Activated naive CD4-positive, alpha-beta T cell treated with anti-CD3 and anti-CD28 coated beads for 36 hours (primary cell): ENCODE measurements at regions not wholly inside any gene's neighbourhood (a gene's known extent, or its start where the extent isn't known, plus 50 kb on each side); places are given as distances from the start of the nearest gene placed in this dataset.
A peak's percentile ranks its signal among the peaks of the same experiment; 100 is the strongest.

Source experiments
- CTCF ChIA-PET: fragments of 350-600 bp; sonication (Branson Sonifier 250); formaldehyde crosslinking; loops from one replicate; lab custom pipeline; 2021; ENCODE audit warnings: antibody characterized with exemption; lab: Charles Lee
- DNase-seq: peaks from one replicate; pipeline ENCODE4 v3.0.0-alpha.2; 2020
- H3K27ac Mint-ChIP-seq: one replicate; pipeline ENCODE4 v1.8.0; 2021; ENCODE audit warnings: mild to moderate bottlenecking, mixed read lengths
- H3K27me3 Mint-ChIP-seq: one replicate; pipeline ENCODE4 v1.8.0; 2021; ENCODE audit warnings: low read depth, mixed read lengths
- H3K36me3 Mint-ChIP-seq: one replicate; pipeline ENCODE4 v1.8.0; 2021; ENCODE audit warnings: low read depth, mixed read lengths
- H3K4me1 Mint-ChIP-seq: one replicate; pipeline ENCODE4 v1.8.0; 2021; ENCODE audit warnings: low read depth, mixed read lengths
- H3K4me3 Mint-ChIP-seq: one replicate; pipeline ENCODE4 v1.8.0; 2021; ENCODE audit warnings: mild to moderate bottlenecking, moderate library complexity, mixed read lengths
- H3K9me3 Mint-ChIP-seq: one replicate; pipeline ENCODE4 v1.8.0; 2021; ENCODE audit warnings: mixed read lengths
- intact Hi-C: fragments of 100-400 bp; cut with micrococcal nuclease; formaldehyde crosslinking; loops from one replicate; pipeline ENCODE4 v1.15.1; 2023

DNA sequence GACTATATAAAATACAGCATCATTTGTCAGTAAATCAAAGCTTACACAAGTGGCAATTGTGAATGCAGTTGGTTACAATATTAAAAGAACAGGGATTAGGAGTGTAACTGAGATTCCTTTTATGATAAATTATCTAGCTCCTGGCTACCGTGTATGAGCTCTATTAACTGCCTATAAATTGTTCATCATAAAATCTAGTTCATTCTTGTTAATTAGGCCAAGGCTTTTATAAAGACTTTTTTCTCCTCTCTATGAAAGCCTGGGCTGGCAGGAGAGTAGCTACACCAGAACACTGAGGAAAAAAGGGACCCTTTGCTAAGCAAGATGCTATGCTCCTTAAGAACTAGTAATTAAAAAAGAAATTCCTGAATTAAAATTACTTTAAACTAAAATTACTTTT is 132.4 kb upstream of the MEF2C start:
- Mint-ChIP-seq H3K36me3 (no peaks in the 10 kb centered on the region), H3K4me3 (no peak overlapping the region), H3K27me3 (no peaks in the 10 kb centered on the region), H3K27ac (no peak overlapping the region), H3K9me3 (no peaks in the 10 kb centered on the region), H3K4me1 (no peaks in the 10 kb centered on the region)
- CTCF ChIA-PET: no interaction called here
- intact Hi-C loops: no loop called here
- no peak for DNase-seq

DNA sequence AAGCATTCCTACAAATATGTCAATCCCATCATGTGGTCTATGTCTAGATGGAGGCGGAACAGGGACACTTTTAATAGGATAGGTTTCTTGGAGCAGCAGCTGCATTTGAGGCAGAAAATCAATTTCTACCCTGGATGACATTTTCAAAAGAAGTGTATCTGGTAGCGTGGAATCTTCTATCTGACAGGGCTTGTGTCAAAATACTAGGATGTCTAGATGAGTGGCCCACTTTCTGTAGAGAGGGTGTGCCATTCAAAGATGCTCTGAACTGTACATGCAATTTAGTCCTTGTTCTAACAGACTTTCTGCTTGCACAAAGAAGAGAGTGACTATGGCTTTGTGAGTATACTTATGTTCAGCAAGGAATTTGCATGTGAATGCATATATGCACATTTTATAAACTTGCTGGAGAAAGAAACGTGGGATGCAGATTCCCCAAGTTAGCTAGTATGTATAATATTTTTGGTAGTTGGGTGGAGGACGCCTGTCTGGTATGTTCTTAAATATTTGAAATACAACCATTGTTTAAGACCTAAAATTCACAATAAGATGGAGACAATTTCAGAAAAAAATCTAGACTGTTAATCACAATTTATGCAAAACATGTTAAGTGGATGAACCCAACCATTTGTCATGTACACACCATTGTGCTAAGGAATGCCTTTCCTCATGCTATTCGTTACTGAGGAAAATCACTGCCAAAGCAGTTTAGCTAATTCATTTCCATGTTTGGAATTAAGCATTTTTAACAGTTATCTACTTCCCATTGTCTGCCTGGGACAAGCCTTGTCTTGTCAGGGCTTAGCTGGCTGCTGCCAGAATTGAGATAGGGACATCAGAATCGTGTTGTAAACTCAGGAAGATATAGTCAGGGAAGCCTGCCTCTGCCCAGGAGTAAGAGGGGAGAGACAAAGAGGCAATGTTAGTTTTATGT is 129.1 kb upstream of the MEF2C start:
- Mint-ChIP-seq H3K9me3 (no peaks in the 10 kb centered on the region), H3K27me3 (no peaks in the 10 kb centered on the region), H3K4me3 (no peak overlapping the region), H3K36me3 (no peaks in the 10 kb centered on the region), H3K4me1 (no peaks in the 10 kb centered on the region), H3K27ac (no peak overlapping the region)
- CTCF ChIA-PET: interaction anchor here (1.4 kb wide), 1 partner anchor 285 kb away, joined by 3 read pairs; no protein-coding TSS in a partner anchor
- intact Hi-C loops: no loop called here
- DNase-seq: no peak

DNA sequence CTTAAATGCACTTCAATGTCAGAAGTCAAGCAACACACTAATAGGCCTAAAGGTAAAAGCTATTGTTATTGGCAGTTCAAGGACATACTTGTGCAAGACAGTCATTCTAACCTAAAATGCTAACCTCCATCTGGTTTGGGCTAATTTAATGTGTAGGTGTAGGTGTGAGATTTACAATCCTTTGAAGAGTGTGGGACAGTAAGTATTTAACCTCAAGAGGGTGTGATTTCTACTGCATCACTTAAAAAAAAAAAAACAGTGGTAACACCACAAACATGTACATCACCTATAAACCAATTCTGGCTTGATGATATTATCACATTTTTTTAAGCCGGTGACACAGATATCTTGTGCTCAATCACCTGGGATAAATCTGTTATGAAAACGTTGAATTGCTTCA is 127.5 kb upstream of the MEF2C start:
- Mint-ChIP-seq H3K27me3 (no peaks in the 10 kb centered on the region), H3K4me3 (no peak overlapping the region), H3K4me1 (no peaks in the 10 kb centered on the region), H3K27ac (no peak overlapping the region), H3K9me3 (no peaks in the 10 kb centered on the region), H3K36me3 (no peaks in the 10 kb centered on the region)
- intact Hi-C loops: no loop called here
- CTCF ChIA-PET: interaction anchor here (0.9 kb wide), 1 partner anchor 26 kb away, joined by 6 read pairs; no protein-coding TSS in a partner anchor
- no peak for DNase-seq

DNA sequence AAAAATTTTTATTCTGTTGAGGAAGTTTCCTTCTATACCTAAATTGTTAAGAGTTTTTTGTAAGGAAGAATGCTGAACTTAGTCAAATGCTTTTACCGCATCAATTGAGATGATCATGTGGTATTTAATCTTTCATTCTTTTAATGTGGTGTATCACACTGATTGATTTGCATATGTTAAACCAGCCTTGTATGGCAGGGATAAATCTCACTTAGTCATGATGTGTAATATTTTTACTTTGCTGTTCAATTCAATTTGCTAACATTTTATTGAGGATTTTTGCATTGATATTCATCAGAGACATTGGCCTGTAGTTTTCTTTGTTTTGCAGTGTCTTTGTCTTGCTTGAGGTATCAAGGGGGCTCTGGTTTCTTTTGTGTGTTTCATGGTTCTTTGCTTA is 125.3 kb upstream of the MEF2C start:
- DNase-seq: no peak
- Mint-ChIP-seq H3K27me3 (no peaks in the 10 kb centered on the region), H3K4me1 (no peaks in the 10 kb centered on the region)

GRCh38 chr5:89005990-89006389 is 123.0 kb upstream of the MEF2C start:
- intact Hi-C loops: no loop called here
- CTCF ChIA-PET: interaction anchor here (1.3 kb wide), 1 partner anchor 1530 kb away, joined by 3 read pairs; no protein-coding TSS in a partner anchor

More for the DNA sequence above, 125.3 kb upstream of the MEF2C start:
- Mint-ChIP-seq H3K36me3 (no peaks in the 10 kb centered on the region), H3K27ac (no peak overlapping the region), H3K9me3 (peaks cover 1% of the 10 kb centered on the region), H3K4me3 (no peak overlapping the region)
- intact Hi-C loops: no loop called here
- CTCF ChIA-PET: no interaction called here

DNA sequence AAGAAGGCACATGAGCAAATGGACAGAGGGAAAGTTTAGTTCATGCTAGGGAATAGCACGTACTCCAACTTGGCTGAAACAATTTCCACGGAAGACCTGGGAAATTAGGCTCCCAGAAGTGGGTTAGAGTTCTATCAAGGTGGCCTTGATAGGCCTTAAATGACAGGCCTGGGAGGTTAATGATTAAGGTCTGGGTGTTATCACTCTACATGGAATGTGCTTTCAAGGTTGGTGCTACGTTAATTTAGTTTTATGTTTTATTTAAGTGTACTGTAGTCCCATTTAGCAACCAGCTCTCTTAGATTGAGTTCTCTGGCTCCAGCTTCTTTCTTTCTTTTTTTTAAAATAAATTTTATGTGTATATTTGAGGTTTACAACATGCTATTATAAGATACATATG is 121.4 kb upstream of the MEF2C start:
- Mint-ChIP-seq H3K9me3 (peaks cover 1% of the 10 kb centered on the region), H3K4me1 (no peaks in the 10 kb centered on the region), H3K4me3 (no peak overlapping the region), H3K27me3 (no peaks in the 10 kb centered on the region), H3K27ac (no peak overlapping the region), H3K36me3 (no peaks in the 10 kb centered on the region)
- CTCF ChIA-PET: no interaction called here
- no peak for DNase-seq
- intact Hi-C loops: no loop called here

More at GRCh38 chr5:89005990-89006389, 123.0 kb upstream of the MEF2C start:
- H3K36me3 Mint-ChIP-seq: no peaks in the 10 kb centered on the region
- H3K27ac Mint-ChIP-seq: no peak overlapping the region
- no peaks in the 10 kb centered on the region for H3K4me1 Mint-ChIP-seq
- H3K9me3 Mint-ChIP-seq: peaks cover 1% of the 10 kb centered on the region
- H3K4me3 Mint-ChIP-seq: no peak overlapping the region
- DNase-seq: no peak
- no peaks in the 10 kb centered on the region for H3K27me3 Mint-ChIP-seq

DNA sequence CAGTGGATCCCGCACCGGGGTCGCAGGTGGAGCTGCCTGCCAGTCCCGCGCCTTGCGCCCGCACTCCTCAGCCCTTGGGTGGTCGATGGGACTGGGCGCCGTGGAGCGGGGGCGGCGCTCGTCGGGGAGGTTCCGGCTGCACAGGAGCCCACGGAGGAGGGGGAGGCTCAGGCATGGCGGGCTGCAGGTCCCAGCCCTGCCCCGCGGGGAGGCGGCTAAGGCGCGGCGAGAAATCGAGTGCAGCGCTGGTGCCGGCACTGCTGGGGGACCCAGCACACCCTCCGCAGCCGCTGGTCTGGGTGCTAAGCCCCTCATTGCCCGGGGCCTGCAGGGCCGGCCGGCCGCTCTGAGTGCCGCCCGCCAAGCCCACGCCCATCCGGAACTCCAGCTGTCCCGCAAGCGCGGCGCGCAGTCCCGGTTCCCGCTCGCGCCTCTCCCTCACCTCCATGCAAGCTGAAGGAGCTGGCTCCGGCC is 120.6 kb upstream of the MEF2C start:
- H3K4me3 Mint-ChIP-seq: no peak overlapping the region
- no peak for DNase-seq
- no peaks in the 10 kb centered on the region for H3K36me3 Mint-ChIP-seq
- CTCF ChIA-PET: no interaction called here
- no peaks in the 10 kb centered on the region for H3K4me1 Mint-ChIP-seq
- peaks cover 1% of the 10 kb centered on the region for H3K9me3 Mint-ChIP-seq
- no peaks in the 10 kb centered on the region for H3K27me3 Mint-ChIP-seq
- H3K27ac Mint-ChIP-seq: no peak overlapping the region
- intact Hi-C loops: no loop called here

GRCh38 chr5:88999853-89000252 is 116.9 kb upstream of the MEF2C start:
- intact Hi-C loops: no loop called here
- Mint-ChIP-seq H3K4me1 (no peaks in the 10 kb centered on the region), H3K36me3 (no peaks in the 10 kb centered on the region), H3K9me3 (peaks cover 1% of the 10 kb centered on the region), H3K4me3 (no peak overlapping the region), H3K27ac (no peak overlapping the region), H3K27me3 (no peaks in the 10 kb centered on the region)
- CTCF ChIA-PET: no interaction called here
- DNase-seq: no peak

GRCh38 chr5:88997937-88998336 is 115.0 kb upstream of the MEF2C start:
- Mint-ChIP-seq H3K4me3 (no peak overlapping the region), H3K9me3 (no peaks in the 10 kb centered on the region), H3K36me3 (no peaks in the 10 kb centered on the region), H3K4me1 (no peaks in the 10 kb centered on the region), H3K27me3 (no peaks in the 10 kb centered on the region), H3K27ac (no peak overlapping the region)
- intact Hi-C loops: no loop called here
- DNase-seq: no peak
- CTCF ChIA-PET: no interaction called here

- DNase-seq: no peak
- H3K36me3 Mint-ChIP-seq: no peaks in the 10 kb centered on the region
- peaks cover 2% of the 10 kb centered on the region for H3K27me3 Mint-ChIP-seq
- H3K27ac Mint-ChIP-seq: no peak overlapping the region
- peaks cover 2% of the 10 kb centered on the region for H3K4me1 Mint-ChIP-seq
- CTCF ChIA-PET: no interaction called here
- H3K4me3 Mint-ChIP-seq: no peak overlapping the region
- intact Hi-C loops: no loop called here
- peaks cover 3% of the 10 kb centered on the region for H3K9me3 Mint-ChIP-seq
Observed at GRCh38 chr5:88984040-88984439, 101.1 kb upstream of the MEF2C start.

GRCh38 chr5:88979726-88980125 is 96.7 kb upstream of the MEF2C start:
- Mint-ChIP-seq H3K36me3 (no peaks in the 10 kb centered on the region), H3K4me3 (no peak overlapping the region), H3K4me1 (peaks cover 4% of the 10 kb centered on the region), H3K27ac (no peak overlapping the region), H3K27me3 (peaks cover 2% of the 10 kb centered on the region), H3K9me3 (no peaks in the 10 kb centered on the region)
- intact Hi-C loops: loop anchor here (2.0 to 5.0 kb wide), 2 partner anchors 152 to 195 kb away; no protein-coding TSS in a partner anchor
- CTCF ChIA-PET: interaction anchor here (2.3 kb wide), 1 partner anchor 250 kb away, joined by 10 read pairs; no protein-coding TSS in a partner anchor
- no peak for DNase-seq

GRCh38 chr5:88979244-88979643 is 96.3 kb upstream of the MEF2C start:
- H3K36me3 Mint-ChIP-seq: no peaks in the 10 kb centered on the region
- H3K27me3 Mint-ChIP-seq: peaks cover 2% of the 10 kb centered on the region
- DNase-seq: peak; percentile 12
- intact Hi-C loops: loop anchor here (2.0 to 5.0 kb wide), 2 partner anchors 152 to 194 kb away; no protein-coding TSS in a partner anchor
- H3K9me3 Mint-ChIP-seq: no peaks in the 10 kb centered on the region
- H3K4me1 Mint-ChIP-seq: peaks cover 4% of the 10 kb centered on the region
- no peak overlapping the region for H3K4me3 Mint-ChIP-seq
- no peak overlapping the region for H3K27ac Mint-ChIP-seq
- CTCF ChIA-PET: interaction anchor here (2.3 kb wide), 1 partner anchor 250 kb away, joined by 10 read pairs; no protein-coding TSS in a partner anchor
